Fibroblast of mammary gland (primary cell): ENCODE measurements at regions not wholly inside any gene's neighbourhood (a gene's known extent, or its start where the extent isn't known, plus 50 kb on each side); places are given as distances from the start of the nearest gene placed in this dataset.

Source experiments
- DNase-seq: peaks from one replicate; pipeline ENCODE4 v3.0.0-alpha.2; 2010; ENCODE audit warnings: low read depth
- H3K4me3 ChIP-seq: 2 replicates; pipeline ENCODE4 v1.5.1; 2011; ENCODE audit warnings: low read depth, mild to moderate bottlenecking, low read length, moderate library complexity; ENCODE audit not compliant: control insufficient read depth
- TF ChIP-seq, protein P1 (sequence below): conservative IDR thresholded peaks from 2 replicates; pipeline ENCODE4 v1.5.1; 2011; ENCODE audit warnings: low read depth, low read length, inconsistent platforms; ENCODE audit not compliant: control insufficient read depth, insufficient read depth

DNA sequence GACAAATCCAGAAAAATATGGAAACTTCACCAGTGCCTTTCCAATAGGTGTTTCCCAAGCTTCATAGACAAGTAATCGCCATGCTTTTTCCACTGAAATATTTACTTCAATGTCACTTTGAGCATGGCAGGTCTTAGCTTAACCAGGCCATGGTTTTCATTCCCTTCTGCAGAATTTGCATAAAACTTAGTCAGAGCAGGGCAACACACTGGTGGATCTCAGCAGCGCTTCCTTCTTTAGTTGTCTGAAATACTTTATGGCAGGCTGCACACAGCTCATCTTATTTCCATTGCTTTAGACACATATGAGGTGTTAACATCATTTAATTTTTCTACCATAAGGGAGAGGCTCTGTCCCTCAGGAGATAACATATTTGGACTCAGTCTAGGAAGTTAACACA is 102.9 kb upstream of the AHR start:
- TF ChIP-seq, protein P1, sequence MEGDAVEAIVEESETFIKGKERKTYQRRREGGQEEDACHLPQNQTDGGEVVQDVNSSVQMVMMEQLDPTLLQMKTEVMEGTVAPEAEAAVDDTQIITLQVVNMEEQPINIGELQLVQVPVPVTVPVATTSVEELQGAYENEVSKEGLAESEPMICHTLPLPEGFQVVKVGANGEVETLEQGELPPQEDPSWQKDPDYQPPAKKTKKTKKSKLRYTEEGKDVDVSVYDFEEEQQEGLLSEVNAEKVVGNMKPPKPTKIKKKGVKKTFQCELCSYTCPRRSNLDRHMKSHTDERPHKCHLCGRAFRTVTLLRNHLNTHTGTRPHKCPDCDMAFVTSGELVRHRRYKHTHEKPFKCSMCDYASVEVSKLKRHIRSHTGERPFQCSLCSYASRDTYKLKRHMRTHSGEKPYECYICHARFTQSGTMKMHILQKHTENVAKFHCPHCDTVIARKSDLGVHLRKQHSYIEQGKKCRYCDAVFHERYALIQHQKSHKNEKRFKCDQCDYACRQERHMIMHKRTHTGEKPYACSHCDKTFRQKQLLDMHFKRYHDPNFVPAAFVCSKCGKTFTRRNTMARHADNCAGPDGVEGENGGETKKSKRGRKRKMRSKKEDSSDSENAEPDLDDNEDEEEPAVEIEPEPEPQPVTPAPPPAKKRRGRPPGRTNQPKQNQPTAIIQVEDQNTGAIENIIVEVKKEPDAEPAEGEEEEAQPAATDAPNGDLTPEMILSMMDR, result no peak
- H3K4me3 ChIP-seq, result no peak overlapping the region
- no peak for DNase-seq

DNA sequence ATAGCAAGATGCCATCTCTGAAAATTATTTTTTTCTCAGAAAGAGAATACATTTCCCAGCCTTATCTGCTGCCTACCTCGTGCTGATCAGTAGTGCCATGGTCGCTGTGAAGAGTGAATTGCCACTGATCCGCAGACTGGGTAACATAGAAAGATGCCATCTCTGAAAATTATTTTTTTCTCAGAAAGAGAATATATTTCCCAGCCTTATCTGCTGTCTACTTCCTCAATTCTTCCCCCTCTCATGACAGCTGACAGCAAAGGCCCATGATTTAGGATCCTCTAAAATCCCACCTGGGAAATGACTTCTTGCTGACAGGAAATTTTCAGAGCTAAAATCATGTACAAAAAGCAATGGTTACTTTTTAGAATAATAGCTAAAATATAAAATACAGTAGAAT is 92.5 kb upstream of the AHR start:
- DNase-seq, result no peak
- no peak overlapping the region for H3K4me3 ChIP-seq
- TF ChIP-seq, protein P1, result no peak

DNA sequence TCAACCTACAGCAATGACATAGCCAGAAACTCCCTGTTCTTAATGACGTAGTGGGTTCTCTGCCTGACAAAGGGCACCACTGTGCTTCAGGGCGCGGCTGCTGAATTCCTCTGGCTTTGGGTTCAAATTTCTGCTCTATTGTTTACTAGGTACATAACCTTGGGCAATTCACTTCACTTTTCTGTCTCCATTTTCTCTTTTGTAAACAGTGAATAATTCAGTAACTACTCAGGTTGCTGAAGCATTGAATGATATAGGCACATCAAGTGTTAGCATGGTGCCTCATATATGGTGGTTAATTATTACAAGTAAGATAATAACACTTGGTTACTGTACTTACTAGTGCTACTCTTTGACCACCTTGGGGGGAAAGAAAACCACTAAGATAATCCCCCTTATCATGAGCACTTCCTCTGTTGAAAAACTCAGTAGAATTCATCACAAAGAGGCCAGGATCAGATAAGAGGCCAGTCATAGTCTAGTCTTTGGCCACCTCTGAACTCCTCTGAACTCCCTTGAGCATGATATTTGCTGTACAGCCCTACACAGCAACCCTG is 92.0 kb upstream of the AHR start:
- TF ChIP-seq, protein P1, result no peak
- no peak overlapping the region for H3K4me3 ChIP-seq
- no peak for DNase-seq

DNA sequence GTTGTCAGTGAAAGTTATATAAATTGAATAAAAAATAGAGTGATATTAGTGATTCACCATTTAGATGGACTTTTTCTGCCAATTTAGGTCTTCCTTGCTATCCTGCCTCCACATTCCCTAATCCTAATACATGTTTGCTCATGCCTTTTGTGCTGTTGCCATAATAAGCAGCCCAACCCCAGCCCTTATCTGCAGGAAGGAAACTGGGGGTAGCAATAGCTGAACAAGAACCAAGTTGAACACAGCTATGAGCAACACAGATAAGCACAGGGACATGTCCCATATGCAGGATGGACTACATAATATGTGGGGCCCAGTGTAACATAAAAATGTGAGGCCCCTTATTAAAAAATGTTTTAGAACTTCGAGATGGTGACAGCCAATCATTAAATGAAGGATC is 91.2 kb upstream of the AHR start:
- no peak for DNase-seq
- no peak overlapping the region for H3K4me3 ChIP-seq
- TF ChIP-seq, protein P1, result no peak

DNA sequence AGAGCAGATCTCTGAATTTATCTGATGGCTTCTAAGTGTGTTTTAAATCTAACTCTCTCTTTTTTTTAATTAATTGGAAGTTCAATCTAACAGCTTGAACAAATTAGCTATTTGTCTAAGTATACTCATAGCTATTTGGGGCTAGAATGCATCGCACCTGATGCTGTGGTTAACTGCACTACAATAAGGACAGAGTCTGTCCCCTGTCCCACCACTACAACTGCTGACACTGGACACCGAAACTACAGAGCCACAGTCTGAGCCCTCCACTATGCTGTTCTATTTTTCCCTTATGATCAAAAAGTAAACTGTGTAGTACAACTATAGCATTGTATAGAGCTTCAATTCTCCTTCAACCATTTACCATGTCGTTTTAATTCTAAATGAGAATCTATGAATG is 89.4 kb upstream of the AHR start:
- TF ChIP-seq, protein P1, result no peak
- DNase-seq, result no peak
- H3K4me3 ChIP-seq, result no peak overlapping the region

DNA sequence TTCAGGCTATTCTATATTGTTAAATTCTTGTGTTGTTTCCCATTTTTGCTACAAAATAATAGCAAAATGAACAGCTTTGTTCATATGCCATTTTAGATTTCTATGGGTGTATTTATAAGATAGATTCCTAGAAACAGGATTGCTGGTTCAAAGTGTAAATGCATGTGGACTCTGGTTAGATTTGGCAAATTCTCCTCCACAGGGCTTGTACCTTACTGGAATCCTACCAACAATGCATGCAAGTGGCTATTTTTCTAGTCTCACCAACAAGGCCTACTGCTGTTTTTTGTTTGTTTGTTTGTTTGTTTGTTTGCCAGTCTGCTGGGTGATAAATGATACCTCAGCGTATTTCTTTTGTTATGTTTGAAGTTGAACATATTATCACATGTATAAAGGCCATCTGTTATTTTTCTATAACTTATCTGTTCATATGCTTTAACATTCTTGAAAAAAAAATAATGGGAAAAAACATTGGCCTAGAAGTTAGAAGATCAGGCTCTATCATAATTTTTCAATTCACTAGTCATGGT is 87.1 kb upstream of the AHR start:
- TF ChIP-seq, protein P1, result no peak
- no peak for DNase-seq
- no peak overlapping the region for H3K4me3 ChIP-seq

DNA sequence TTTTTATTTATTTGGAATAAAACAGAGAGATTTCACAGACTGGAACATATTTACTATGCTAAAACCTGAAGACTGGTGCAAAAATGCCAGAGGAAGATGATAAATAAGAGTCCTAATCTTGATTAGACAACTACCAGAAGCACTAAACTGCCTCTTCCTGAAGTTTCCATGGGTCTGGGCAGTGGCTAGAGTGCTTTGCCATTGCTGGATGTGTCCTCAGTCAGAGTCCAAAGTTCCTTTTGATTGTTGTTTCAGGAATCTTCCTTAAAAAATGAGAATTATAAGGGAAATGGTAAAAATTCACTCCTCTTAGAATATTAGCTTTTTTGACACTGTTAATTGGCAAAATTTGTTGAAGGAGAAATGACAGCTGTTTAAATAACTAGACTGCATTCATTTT is 86.3 kb upstream of the AHR start:
- no peak overlapping the region for H3K4me3 ChIP-seq
- no peak for DNase-seq
- TF ChIP-seq, protein P1, result no peak
